ENCODE measurements at regions not wholly inside any gene's neighbourhood (a gene's known extent, or its start where the extent isn't known, plus 50 kb on each side); places are given as distances from the start of the nearest gene placed in this dataset.

DNA sequence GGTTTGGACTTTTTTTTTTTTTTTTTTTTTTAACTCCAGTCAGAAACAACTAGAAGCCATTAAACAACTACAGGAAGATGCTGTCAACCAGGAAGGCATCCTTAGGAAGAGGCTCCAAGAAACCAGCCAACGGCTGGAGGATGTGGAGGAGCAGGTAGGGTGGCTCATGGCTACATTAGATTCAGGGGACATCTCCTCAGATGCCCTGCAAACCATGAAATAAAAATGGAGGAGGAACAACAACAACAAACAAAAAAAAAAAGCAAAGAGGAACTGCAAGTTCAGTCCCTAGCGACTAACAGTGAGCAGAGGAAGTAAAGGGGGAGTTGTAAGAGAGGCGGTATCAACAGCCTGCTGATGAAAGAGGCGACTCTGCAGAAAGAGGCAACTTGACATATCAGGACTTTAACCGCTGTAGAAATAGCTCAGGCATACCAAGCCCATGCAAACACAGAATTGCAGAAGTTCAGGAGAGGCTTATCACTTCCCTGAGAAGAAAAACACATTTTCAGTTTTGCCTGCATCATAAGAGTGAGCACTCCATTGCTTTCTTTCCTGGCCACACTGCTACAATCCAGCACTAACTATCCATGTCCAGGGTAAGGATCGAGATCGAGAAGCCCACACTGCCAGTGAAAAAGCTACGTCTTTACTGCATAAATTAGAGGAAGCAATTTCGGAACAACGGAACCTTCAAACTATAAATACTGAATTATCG, 103.5 kb upstream of the BCAT1 start (continued):
- TF ChIP-seq, protein P1, sequence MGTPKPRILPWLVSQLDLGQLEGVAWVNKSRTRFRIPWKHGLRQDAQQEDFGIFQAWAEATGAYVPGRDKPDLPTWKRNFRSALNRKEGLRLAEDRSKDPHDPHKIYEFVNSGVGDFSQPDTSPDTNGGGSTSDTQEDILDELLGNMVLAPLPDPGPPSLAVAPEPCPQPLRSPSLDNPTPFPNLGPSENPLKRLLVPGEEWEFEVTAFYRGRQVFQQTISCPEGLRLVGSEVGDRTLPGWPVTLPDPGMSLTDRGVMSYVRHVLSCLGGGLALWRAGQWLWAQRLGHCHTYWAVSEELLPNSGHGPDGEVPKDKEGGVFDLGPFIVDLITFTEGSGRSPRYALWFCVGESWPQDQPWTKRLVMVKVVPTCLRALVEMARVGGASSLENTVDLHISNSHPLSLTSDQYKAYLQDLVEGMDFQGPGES (IDR thresholded peaks at IDR 0.05): no peak
- no peak for TF ChIP-seq NR2F1 (conservative IDR thresholded peaks at IDR 0.05)
- TF ChIP-seq, protein P2, sequence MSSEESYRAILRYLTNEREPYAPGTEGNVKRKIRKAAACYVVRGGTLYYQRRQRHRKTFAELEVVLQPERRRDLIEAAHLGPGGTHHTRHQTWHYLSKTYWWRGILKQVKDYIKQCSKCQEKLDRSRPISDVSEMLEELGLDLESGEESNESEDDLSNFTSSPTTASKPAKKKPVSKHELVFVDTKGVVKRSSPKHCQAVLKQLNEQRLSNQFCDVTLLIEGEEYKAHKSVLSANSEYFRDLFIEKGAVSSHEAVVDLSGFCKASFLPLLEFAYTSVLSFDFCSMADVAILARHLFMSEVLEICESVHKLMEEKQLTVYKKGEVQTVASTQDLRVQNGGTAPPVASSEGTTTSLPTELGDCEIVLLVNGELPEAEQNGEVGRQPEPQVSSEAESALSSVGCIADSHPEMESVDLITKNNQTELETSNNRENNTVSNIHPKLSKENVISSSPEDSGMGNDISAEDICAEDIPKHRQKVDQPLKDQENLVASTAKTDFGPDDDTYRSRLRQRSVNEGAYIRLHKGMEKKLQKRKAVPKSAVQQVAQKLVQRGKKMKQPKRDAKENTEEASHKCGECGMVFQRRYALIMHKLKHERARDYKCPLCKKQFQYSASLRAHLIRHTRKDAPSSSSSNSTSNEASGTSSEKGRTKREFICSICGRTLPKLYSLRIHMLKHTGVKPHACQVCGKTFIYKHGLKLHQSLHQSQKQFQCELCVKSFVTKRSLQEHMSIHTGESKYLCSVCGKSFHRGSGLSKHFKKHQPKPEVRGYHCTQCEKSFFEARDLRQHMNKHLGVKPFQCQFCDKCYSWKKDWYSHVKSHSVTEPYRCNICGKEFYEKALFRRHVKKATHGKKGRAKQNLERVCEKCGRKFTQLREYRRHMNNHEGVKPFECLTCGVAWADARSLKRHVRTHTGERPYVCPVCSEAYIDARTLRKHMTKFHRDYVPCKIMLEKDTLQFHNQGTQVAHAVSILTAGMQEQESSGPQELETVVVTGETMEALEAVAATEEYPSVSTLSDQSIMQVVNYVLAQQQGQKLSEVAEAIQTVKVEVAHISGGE (CRISPR knock-in tag; IDR thresholded peaks at IDR 0.05): no peak
- no peak for TF ChIP-seq RB1 (IDR thresholded peaks at IDR 0.05; ENCODE audit: borderline replicate concordance)
- no peak for TF ChIP-seq SUPT20H (IDR thresholded peaks at IDR 0.05; ENCODE audit: borderline replicate concordance, control insufficient read depth, low read depth, low read length)
- TF ChIP-seq YY1 (IDR thresholded peaks at IDR 0.05; ENCODE audit: low read depth, low read length): peak; percentile 72
- no peak for TF ChIP-seq SUZ12 (IDR thresholded peaks at IDR 0.05; ENCODE audit: unreplicated experiment)
- TF ChIP-seq, protein P3, sequence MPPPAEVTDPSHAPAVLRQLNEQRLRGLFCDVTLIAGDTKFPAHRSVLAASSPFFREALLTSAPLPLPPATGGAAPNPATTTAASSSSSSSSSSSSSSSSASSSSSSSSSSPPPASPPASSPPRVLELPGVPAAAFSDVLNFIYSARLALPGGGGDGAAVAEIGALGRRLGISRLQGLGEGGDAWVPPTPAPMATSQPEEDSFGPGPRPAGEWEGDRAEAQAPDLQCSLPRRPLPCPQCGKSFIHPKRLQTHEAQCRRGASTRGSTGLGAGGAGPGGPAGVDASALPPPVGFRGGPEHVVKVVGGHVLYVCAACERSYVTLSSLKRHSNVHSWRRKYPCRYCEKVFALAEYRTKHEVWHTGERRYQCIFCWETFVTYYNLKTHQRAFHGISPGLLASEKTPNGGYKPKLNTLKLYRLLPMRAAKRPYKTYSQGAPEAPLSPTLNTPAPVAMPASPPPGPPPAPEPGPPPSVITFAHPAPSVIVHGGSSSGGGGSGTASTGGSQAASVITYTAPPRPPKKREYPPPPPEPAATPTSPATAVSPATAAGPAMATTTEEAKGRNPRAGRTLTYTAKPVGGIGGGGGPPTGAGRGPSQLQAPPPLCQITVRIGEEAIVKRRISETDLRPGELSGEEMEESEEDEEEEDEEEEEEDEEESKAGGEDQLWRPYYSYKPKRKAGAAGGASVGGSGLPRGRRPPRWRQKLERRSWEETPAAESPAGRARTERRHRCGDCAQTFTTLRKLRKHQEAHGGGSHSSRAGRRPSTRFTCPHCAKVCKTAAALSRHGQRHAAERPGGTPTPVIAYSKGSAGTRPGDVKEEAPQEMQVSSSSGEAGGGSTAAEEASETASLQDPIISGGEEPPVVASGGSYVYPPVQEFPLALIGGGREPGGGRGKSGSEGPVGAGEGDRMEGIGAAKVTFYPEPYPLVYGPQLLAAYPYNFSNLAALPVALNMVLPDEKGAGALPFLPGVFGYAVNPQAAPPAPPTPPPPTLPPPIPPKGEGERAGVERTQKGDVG (CRISPR knock-in tag; IDR thresholded peaks at IDR 0.05): no peak
- no peak for TF ChIP-seq ZNF622 (IDR thresholded peaks at IDR 0.05)
- TF ChIP-seq, protein P4, sequence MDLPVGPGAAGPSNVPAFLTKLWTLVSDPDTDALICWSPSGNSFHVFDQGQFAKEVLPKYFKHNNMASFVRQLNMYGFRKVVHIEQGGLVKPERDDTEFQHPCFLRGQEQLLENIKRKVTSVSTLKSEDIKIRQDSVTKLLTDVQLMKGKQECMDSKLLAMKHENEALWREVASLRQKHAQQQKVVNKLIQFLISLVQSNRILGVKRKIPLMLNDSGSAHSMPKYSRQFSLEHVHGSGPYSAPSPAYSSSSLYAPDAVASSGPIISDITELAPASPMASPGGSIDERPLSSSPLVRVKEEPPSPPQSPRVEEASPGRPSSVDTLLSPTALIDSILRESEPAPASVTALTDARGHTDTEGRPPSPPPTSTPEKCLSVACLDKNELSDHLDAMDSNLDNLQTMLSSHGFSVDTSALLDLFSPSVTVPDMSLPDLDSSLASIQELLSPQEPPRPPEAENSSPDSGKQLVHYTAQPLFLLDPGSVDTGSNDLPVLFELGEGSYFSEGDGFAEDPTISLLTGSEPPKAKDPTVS (IDR thresholded peaks at IDR 0.05; ENCODE audit: low read depth, low read length): no peak
- TF ChIP-seq, protein P5, sequence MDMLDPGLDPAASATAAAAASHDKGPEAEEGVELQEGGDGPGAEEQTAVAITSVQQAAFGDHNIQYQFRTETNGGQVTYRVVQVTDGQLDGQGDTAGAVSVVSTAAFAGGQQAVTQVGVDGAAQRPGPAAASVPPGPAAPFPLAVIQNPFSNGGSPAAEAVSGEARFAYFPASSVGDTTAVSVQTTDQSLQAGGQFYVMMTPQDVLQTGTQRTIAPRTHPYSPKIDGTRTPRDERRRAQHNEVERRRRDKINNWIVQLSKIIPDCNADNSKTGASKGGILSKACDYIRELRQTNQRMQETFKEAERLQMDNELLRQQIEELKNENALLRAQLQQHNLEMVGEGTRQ (IDR thresholded peaks at IDR 0.05; ENCODE audit: borderline replicate concordance, low read depth, low read length): no peak
- TF ChIP-seq NFXL1 (IDR thresholded peaks at IDR 0.05; ENCODE audit: borderline replicate concordance): no peak
- TF ChIP-seq EED (IDR thresholded peaks at IDR 0.05; ENCODE audit: low read depth): peak; percentile 62; the same call in 1 of the 2 replicates
- TF ChIP-seq IKZF1 (conservative IDR thresholded peaks at IDR 0.05): peak; percentile 65; the same call in 1 of the 2 replicates
- TF ChIP-seq TCF7 (IDR thresholded peaks at IDR 0.05; ENCODE audit: borderline replicate concordance): peak; percentile 9; the same call in 1 of the 2 replicates
